ENCODE measurements at regions not wholly inside any gene's neighbourhood (a gene's known extent, or its start where the extent isn't known, plus 50 kb on each side); places are given as distances from the start of the nearest gene placed in this dataset.

DNA sequence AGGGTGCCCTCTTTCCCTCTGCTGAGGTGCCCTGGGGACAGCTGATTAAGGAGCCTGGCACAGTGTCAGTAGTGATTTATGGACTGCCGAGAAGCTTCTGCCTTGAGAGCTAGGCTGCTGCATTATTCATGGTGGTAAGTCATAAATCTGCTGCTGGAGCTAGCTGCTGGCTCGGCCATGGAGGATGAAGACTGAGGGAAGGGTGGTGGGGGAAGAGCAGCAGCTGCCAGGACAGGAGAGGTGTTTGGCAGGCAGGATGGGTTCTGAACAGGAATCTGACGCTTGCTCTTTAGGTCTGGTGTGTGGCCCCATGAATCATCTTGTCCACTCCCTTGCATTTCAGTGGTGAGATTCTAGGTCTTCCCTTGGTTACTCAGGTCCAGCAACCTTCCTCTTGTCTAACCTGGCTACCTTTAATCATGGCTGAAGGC, 296.3 kb downstream of the DYSF start:
- no peak for DNase-seq

DNA sequence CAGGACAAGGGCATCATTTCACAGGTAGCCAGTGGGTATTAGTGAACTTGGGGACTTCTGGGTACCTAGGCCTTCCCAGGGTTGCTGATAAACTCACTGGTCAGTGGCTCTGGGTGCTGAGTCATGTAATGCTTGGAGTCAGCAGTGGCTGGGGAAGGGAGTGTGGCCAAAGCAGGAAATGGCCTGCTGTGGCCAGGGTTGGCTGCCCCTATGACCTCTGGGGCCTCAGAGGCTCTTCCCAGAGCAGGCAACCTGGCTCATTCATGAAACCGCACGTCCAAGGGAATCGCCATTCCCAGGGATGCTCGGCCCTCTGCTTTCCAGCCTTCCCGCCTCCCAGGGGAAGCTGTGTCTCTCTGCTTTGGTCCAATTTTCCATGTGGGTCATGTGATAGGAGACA, 294.9 kb downstream of the DYSF start:
- no peak for DNase-seq

DNA sequence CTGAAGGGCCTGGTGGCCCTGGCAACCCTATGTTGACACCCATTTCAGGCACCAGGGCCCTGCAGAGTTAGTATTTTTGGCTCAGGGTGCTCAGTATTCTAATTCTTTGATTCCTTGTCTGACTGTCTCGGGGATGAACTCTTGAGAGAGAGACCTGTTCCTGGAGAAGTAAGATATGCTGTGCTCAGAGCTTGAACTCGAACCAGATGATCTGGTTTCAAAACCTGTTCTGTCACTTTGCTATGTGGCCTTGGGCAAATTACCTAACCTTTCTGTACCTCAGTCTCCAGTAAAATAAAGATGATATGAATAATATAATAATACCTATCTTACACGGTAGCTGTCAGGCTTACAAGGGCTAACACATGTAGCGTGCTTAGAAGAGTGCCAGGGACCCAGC, 294.2 kb downstream of the DYSF start:
- DNase-seq: no peak

DNA sequence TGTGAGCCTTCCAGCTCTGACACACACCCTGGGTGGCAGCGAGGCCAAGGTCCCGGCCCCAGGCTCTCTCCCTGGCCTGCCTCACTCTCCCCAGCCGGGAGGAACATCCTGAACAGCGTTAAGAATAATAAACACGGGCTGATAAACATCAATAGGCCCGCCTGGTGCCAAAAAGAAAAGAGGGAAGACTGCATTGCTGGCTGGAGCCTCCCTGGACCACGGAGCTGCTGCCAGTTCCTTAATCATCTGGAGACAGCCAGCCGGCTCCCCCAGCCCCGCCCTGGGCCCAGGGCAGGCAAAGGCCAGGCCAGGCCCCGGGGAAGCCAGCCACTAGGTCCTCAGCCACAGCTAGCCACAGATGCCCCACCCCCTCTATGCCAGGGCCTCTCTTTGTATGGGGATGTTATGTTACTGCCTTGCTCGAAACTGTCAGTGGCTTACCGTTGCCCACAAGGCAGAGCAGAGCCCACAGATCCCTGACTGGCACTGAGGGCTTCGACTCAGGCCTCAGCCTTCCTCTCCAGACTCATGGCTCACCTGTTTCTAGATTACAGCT, 293.7 kb downstream of the DYSF start:
- no peak for DNase-seq

DNA sequence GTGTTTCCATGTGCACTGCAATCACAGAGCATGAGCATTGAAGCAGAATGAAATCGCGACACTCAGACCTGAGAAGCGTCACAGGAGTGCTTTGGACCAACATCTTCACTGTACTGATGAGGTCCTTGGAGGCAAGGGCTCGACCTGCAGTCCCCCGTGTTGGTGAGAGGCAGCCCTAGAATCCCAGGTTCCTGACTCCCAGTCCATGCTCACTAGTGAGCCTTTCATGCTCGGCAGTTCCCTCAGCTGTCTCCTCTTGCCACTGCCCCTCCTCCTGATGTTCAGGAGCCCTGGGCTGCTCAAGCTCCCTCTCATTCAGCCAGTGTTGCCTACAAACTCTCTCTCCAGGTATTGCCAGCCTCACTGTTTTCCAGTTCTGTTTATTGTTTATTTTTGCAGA, 291.4 kb downstream of the DYSF start:
- DNase-seq: no peak

DNA sequence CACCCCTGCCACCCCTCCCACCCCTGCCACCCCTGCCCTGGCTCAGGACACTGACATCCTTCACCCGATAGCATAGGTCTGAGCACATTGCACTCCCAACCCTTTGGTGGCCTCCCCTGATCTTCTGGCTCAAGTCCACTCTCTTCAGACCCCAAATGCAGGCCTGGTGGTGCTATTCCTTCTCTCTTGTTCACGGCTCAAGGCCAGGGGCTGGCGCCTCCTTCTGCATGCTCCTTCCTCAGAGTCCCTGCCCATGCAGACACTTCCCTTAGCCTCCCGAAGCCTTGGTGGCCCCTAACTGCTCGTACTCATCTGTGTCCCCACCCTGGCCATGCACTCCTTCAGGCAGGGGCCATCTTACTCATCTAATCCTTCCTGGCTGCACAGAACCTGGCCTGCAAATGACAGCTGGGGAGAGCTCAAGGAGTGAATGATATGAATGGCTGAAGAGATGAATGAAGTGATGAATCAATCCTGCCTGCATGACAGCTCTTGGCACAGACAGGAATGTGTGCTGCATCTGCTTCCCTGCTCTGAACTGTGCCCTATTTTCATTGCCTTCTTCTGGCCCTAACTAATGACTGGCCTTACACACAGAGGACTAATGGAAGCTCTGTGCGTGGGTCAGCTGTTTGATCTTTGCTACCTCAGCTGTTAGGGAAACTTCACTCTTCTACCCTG, 290.8 kb downstream of the DYSF start:
- DNase-seq: no peak

DNA sequence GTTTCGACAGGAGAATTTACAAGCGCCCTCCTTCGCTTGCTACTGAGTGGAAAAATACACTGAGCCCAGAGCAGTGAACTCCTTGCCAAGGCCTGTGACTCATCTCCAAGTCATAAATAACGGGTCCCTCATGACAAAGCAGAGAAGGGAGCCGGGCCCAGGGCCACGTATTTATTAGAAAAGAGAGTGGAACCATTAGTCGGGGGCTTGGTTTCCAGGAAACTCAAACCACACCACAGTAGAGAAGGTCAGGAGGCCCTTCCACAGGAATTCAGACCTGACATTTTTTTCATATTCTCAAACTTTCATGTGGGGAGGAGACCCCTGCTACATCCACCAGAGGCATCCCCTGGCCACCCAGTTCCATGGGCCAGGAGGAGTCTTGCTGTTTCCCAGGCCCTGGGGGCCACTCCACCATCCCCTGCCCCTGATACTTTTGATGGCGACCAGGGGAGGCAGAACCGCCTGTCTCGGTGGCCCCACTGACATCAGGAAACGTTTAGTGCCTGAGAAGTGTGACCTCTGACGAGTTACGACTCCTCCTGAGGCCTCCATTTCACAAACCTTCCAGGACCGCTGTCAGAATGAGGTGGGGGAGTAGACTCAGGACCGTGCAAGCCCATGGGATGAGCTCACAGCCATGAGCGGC, 289.7 kb downstream of the DYSF start:
- no peak for DNase-seq

DNA sequence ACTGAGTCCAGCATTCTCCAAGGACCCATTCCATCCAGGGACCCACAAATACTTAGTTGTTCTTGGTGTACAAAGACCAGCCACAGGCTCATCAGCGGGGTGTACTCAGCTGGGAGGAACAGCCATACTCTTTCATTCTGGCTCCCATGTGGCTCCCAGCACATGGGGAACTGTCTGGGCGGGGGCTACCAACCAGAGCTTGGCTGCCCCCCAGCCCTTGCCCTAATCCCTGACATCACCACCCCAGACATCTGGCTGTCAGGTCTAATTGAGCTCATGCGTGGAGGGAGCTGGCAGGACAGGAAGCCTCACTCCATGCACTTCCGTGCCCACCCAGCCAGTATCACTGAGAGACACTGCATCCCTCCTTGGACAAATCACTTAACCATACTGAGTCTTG, 283.6 kb downstream of the DYSF start:
- no peak for DNase-seq

DNA sequence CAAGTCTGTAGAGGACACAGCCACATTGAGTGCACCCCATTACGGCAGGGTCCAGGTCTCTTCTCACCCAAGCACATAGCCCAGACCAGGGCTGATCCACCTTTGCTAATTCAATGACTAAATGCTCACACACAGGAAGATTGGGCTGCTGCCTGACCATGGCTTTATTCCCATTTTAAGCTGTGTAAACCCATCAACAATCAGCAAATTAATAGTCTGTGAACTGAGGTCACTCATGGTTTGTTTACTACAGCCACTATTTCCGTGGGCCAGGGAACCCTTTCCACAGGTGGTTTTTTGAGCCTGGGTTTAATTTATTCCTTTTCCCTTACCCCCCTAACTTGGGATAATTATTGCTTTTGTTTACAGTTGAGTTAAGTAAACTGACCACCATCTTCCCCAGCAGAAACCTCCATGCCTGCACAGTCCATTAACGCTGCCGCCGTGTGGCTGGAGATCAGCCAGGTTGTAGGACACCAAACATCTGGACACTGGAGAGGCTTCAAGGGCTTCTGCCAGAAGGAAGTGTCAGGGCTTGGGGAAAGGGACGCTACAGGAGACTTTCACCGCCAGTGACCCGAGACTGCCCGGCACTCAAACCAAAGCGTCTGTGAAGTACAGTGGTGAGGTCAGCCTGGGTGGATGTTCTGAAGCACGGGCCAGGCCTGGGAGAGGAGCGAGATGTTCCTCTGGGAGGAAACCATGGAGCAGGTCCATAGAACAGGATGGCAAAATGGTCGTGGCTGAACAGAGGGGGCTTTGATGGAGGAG, 282.9 kb downstream of the DYSF start:
- no peak for DNase-seq

Data from NCI-H2107 (cell line).